Panc1 (cell line): ENCODE measurements at regions not wholly inside any gene's neighbourhood (a gene's known extent, or its start where the extent isn't known, plus 50 kb on each side); places are given as distances from the start of the nearest gene placed in this dataset.

ENCODE experiments used
- ATAC-seq: fragments of 200-7000 bp; cut with Tn5 transposase; 2 replicates; pipeline ENCODE4 v1.9.1; 2020; ENCODE audit warnings: mild to moderate bottlenecking, moderate library complexity
- BruUV-seq: library from RNA; stranded (reverse); fragments of 400-500 nt; replicated peaks from 2 replicates; lab custom pipeline; 2021; lab: Mats Ljungman, UMichigan
- CTCF ChIA-PET: fragments of 300-600 bp; sonication (Branson Sonifier 250); formaldehyde crosslinking; loops from one replicate; lab custom pipeline; 2022; ENCODE audit warnings: antibody characterized with exemption; lab: Charles Lee
- POLR2A ChIA-PET: fragments of 300-600 bp; sonication (Branson Sonifier 250); formaldehyde crosslinking; loops from one replicate; lab custom pipeline; 2022; ENCODE audit warnings: antibody characterized with exemption; lab: Charles Lee
- DNase-seq: peaks from one replicate; pipeline ENCODE4 v3.0.0-alpha.2; 2010; ENCODE audit warnings: low read depth, low spot score
- H3K27ac ChIP-seq: 2 replicates; pipeline ENCODE4 v1.5.1; 2011; ENCODE audit warnings: mild to moderate bottlenecking, low read length, inconsistent platforms
- H3K27me3 ChIP-seq: fragments of 200-500 bp; sonication (Bioruptor generic); 2 replicates; pipeline ENCODE4 v1.6.0; 2014; ENCODE audit warnings: low read length, inconsistent platforms; ENCODE audit not compliant: control insufficient read depth, insufficient read depth
- H3K36me3 ChIP-seq: fragments of 200-500 bp; sonication (Bioruptor generic); 2 replicates; pipeline ENCODE4 v1.5.1; 2014; ENCODE audit warnings: inconsistent platforms, mild to moderate bottlenecking, low read length, moderate library complexity; ENCODE audit not compliant: control insufficient read depth, insufficient read depth
- H3K4me1 ChIP-seq: 2 replicates; pipeline ENCODE4 v1.5.1; 2011; ENCODE audit warnings: inconsistent platforms, mild to moderate bottlenecking, low read length, moderate library complexity; ENCODE audit not compliant: control insufficient read depth, insufficient read depth
- H3K4me3 ChIP-seq, 2 experiments: 2 replicates each; pipeline ENCODE4 v1.5.1; 2011 to 2012; ENCODE audit warnings: low read depth in 2 of 2, low read length in 2 of 2, mild to moderate bottlenecking in 2 of 2, inconsistent platforms in 1 of 2, moderate library complexity in 1 of 2
- H3K9me3 ChIP-seq: fragments of 200-500 bp; sonication (Bioruptor generic); 2 replicates; pipeline ENCODE4 v1.5.1; 2014; ENCODE audit warnings: low read depth, mild to moderate bottlenecking, inconsistent platforms, low read length, moderate library complexity; ENCODE audit not compliant: control insufficient read depth, insufficient read depth
- CTCF ChIP-seq: fragments of 450-650 bp; IDR thresholded peaks from 2 replicates; pipeline ENCODE4 v1.5.1; 2017; ENCODE audit warnings: mild to moderate bottlenecking
- POLR2AphosphoS5 ChIP-seq: IDR thresholded peaks from 2 replicates; pipeline ENCODE4 v1.6.1; 2012; ENCODE audit warnings: mild to moderate bottlenecking, low read depth, low read length, moderate library complexity
- REST ChIP-seq, 2 experiments: IDR thresholded peaks; 2 replicates each; pipeline ENCODE4 v1.6.1; 2011 to 2012; ENCODE audit warnings: low read depth in 2 of 2, control low read depth in 1 of 2, low read length in 1 of 2, mild to moderate bottlenecking in 1 of 2, moderate library complexity in 1 of 2; ENCODE audit not compliant: insufficient read depth in 1 of 2
- SIN3A ChIP-seq: IDR thresholded peaks from 2 replicates; pipeline ENCODE4 v1.6.1; 2012; ENCODE audit warnings: low read depth, mild to moderate bottlenecking, low read length, moderate library complexity, borderline replicate concordance; ENCODE audit not compliant: insufficient read depth
- TCF7L2 ChIP-seq: IDR thresholded peaks from 2 replicates; pipeline ENCODE4 v1.6.1; 2011; ENCODE audit warnings: mild to moderate bottlenecking, low read depth, low read length, inconsistent platforms
- in situ Hi-C: cut with HindIII; loops from 2 replicates; pipeline ENCODE4 v1.10.0; 2016; ENCODE audit warnings: low sequenced_read_pairs, low pct_unique_long_range_greater_than_20kb
- intact Hi-C: fragments of 100-400 bp; cut with micrococcal nuclease; formaldehyde crosslinking; loops from one replicate; pipeline ENCODE4 v1.10.0; 2022; ENCODE audit not compliant: unreplicated experiment

- Histone ChIP-seq H3K4me1 (no peaks in the 10 kb centered on the region), H3K27ac (no peak overlapping the region), H3K36me3 (no peaks in the 10 kb centered on the region), H3K27me3 (no peaks in the 10 kb centered on the region), H3K4me3 (no peak overlapping the region), H3K9me3 (no peaks in the 10 kb centered on the region)
- ChIA-PET POLR2A (no interaction called here), CTCF (no interaction called here)
- DNase-seq (no peak), ATAC-seq (no peak)
- in situ Hi-C loops = no loop called here
- TF ChIP-seq SIN3A = no peak
- no peak for TF ChIP-seq TCF7L2
- TF ChIP-seq REST (IDR thresholded peaks at IDR 0.05; ENCODE audit: insufficient read depth in 1 of 2, low read depth in 2 of 2, low read length in 1 of 2) = no peak
- TF ChIP-seq CTCF = no peak
- no peak for TF ChIP-seq POLR2AphosphoS5
- intact Hi-C loops = no loop called here
- BruUV-seq = no TSS peak
Measured at GRCh38 chr18:40360558-40360957, 1594.5 kb upstream of the PIK3C3 start.

- Histone ChIP-seq H3K4me3 (no peak overlapping the region), H3K4me1 (no peaks in the 10 kb centered on the region), H3K36me3 (no peaks in the 10 kb centered on the region), H3K27me3 (no peaks in the 10 kb centered on the region), H3K27ac (no peak overlapping the region), H3K9me3 (no peaks in the 10 kb centered on the region)
- in situ Hi-C loops (no loop called here), intact Hi-C loops (no loop called here)
- POLR2A ChIA-PET = no interaction called here
- TF ChIP-seq POLR2AphosphoS5 (no peak), CTCF (no peak), SIN3A (no peak), TCF7L2 (no peak), REST (IDR thresholded peaks at IDR 0.05; ENCODE audit: insufficient read depth in 1 of 2, low read depth in 2 of 2, low read length in 1 of 2) (no peak)
- DNase-seq = no peak
- CTCF ChIA-PET = no interaction called here
- BruUV-seq = no TSS peak
- no peak for ATAC-seq
Measured at GRCh38 chr18:40357536-40357935, 1597.5 kb upstream of the PIK3C3 start.
